HG02885 (cell line): ENCODE measurements at regions not wholly inside any gene's neighbourhood (a gene's known extent, or its start where the extent isn't known, plus 50 kb on each side); places are given as distances from the start of the nearest gene placed in this dataset.

Experiments
- ATAC-seq: cut with Tn5 transposase; IDR thresholded peaks from one replicate; pipeline ENCODE4 v1.9.1; 2021; ENCODE audit warnings: mild to moderate bottlenecking; ENCODE audit not compliant: unreplicated experiment, poor library complexity

DNA sequence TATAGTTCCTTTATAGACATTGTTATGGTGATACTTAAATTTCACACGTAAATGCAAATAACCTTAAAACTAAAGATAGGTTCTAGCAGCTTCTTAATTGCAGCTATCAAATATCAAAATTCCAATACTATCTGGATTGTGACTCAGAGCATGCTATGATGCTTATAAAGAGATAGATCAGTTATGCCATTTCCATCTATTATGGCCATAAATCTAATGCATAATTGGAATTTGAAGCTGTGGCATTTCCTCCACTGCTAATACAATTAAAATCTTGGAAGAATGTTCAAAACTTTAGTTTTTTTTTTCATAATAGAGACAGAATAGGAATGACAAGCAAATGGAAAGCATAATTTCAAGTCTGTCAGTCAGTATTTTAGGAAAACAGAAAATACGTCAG, 220.8 kb upstream of the GALNT5 start:
- no peak for ATAC-seq

DNA sequence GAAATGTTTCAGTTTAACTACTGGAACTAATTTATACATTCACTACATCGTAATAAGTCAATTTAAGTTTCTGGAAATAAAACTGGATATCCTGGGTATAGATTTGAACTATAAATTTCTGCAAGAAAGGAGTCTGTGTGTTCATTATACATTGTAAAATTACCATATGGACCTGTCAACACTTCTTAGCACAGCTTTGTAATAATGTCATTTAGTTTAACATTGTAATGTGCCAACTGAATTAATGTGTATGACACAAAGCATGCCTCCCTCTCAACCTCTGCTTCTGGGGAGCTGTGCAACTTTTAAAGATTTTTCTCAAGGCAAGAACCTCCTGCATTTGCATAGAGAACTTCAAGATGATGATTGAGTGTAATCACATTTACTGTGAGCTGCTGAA, 213.7 kb upstream of the GALNT5 start:
- no peak for ATAC-seq

DNA sequence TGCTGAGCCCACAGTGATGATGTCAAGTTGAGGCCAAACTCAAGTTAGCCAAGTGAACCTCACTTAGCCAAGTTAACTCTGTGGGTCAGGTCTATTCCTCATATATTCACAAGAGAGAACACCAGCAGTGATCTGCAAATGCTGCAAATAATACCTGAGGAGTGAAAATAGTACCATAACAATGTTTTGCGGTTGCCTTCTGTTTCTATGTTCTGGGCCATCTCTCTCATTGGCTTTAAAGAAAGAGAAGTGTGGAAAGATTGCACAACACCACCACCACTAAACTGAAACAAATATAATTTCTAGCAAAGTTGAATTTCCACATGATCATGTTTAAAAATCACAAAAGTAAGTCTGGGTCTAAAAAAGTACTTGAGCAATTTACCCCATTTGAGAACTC, 211.1 kb upstream of the GALNT5 start:
- no peak for ATAC-seq

DNA sequence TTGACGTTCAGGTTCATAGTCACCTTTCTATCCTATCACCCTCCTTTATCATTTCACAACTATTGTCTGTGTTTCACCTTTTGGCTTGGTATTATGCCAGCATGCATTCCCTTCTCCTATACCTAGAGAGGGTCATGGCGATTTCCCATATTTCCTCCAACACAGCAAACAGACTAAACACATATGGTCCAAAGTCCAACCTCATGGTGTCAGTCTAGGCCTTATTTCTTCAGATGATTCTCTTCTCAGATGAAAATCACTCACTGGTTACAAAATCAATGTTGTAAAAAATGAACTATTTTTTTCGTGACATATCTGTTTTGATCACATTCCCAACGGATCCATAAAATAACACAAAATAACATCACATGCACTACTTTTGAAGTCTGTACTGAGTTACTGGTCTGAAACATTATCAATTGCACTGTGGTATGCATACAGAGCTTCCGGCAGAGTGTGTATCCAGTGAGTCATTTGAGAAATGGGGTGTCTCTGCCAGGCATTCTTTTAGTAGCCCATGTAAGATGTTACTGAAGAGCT, 204.8 kb upstream of the GALNT5 start:
- ATAC-seq, result no peak

DNA sequence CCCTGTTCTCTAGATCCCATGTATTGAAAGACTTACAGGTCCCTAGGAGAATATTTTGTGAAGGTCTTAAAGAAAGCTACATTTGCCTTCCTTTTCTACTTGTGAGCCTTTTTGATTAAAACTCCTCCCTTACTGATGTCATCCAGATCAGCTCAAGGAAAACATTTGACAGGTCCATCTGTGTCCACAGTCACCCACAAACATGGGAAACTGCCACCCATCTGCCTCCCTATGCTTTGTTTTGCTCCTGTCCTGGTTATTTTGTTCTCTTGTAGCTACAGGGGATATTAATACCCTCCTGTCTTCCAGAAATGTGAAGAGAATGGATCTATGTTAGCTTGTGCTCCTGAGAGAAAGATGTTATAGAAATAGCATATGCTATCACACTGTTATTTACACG, 203.6 kb upstream of the GALNT5 start:
- no peak for ATAC-seq

DNA sequence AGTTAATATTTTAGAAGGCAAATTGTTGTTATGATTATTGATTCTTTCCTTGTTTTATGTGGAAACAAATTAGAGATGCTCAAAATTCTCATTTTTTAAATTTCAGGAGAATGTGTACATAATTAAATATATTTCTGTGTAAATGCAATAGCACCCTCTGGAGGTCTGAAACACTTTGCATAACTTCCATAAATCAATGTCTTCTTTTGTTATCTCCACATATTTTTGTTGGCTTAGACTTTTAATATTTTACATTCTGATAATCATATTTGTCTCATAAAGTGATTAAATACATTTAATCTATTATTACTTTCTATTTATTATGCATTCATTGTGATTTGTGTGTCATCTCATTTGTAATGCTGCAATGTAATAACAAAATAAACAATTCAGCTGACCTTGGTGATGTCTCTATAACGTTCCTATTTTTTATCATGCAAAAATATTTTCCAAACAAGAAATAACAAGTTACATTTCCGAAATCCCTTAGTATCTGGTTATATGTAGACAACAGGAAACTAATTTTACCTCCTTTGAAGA, 201.8 kb upstream of the GALNT5 start:
- ATAC-seq, result no peak

DNA sequence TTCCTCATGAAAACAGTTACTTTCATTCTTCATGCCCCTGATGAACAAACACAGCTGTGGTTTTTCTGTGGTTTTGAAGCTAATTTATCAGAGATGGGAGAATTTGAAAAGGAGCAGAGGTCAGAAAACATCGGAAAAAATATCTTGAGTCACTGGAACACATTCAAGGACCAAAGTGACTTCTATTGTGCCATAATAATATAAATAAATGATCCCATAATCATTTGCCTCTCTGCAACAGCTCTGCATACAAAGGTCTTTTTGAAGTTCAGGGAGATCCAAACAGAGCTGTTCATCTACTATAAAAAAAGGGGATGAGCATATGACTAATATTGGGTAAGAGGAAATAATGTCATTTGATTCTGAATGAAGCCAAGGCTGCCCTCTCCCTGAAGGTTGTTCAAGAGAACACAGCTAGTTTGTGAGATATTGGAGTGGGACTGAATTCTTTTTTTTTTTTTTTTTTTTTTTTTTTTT, 201.3 kb upstream of the GALNT5 start:
- ATAC-seq, result no peak

DNA sequence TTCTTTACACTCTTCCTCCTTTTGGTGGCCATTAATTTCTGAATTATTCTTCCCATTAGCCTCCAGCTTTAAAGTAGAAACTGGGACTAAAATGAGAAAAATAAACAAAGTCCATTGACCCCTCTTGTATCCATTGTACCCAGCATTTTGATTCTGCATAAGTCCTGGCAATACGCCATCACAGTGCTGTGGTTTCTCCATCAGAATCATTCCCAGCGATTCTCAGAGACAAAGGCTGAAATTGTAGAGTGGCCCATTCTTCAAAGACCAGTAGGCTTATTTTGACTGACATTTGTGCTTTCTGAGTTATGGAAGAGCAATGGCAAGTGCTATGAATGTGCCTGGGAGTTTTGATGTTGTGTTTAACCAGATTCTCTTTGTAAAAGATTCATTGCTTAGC, 199.3 kb upstream of the GALNT5 start:
- ATAC-seq, result no peak

DNA sequence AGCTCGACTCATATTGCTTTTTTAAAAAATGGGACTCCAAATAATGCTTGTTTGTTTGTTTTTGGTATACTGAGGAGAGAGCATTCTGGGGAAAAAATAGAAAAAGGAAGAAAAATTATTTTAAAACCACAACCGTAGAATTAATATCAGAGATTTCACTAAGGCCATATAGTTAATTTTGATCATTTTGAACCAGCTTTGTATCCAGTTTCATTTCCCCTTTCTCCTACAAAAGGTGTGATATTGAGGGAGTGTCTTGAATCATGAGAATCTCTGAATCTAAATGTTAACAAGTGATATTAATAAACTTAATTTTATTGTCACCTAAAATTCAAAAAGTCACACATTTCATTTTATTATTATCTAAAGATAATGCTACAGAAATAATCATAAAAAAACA, 198.5 kb upstream of the GALNT5 start:
- ATAC-seq, result no peak

DNA sequence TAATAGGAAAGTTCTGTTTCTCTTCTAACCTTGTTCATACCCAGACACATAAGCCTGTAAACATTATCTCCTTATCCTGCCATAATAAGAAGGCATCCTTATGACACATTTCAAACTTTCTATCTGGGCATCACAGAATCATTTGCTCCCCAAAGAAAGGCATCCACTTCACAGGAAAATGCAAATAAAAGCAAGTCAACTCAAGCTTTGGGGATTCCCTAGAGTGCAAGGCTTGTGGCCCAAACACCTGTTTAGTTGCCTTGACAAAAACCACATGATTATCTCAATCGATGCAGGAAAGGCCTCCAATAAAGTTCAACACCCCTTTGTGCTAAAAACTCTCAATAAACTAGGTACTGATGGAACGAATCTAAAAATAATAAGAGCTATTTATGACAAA, 195.7 kb upstream of the GALNT5 start:
- peak; percentile 91 for ATAC-seq

DNA sequence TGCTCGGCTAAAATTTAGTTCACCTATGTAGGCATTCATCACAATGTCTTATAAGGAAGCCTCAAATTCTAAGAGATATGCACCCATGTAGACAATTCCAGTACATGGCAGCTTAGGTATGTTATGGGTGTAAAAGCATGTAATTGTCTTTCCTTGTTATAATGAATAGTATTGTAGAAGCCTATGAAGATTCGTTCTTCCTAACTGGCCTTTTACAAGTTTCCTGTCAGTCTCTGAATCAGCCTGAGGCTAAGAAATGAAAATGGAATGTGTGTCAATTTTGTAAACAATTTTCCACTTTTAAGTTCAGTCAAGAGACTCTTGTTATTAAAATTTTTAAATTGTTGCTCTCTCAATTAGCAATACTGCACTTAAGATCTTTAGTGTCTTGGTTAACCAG, 189.9 kb upstream of the GALNT5 start:
- no peak for ATAC-seq

DNA sequence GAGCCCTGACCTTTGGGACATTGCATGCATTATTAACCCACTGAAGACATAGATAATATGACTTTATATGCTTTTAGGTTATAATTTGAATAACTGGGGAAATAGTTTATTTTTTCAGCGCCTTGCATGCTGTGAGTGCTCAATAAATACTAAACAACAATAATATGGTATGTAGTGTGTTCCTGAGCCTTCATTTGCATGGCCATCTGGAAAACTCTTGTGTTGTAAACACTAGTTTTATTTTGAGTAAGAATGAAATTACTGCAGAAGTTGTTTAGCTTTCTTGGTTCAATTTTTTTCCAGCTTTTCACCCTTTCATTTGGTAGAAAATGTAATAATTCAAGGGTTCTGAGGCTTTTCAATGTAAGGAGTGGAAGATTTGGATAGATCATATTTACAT, 189.3 kb upstream of the GALNT5 start:
- ATAC-seq, result no peak

DNA sequence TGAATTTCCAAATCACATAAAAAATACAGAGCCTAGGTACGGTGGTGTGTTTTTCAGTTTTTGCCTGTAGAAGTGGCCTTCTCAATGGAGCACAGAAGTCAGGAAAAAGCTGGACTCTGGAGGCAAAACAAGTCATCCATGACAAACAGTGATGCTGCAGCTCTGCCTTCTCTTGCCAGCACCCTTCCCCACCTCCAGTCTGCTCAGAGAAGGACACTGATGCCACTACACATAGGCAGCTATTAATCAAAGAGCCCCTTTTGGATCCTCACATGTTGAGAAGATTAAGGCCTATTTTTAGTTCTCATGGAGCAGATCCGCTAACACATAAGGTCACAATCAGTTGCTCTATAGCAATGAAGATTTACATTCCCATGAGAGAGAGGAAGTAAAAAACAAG, 181.6 kb upstream of the GALNT5 start:
- no peak for ATAC-seq

DNA sequence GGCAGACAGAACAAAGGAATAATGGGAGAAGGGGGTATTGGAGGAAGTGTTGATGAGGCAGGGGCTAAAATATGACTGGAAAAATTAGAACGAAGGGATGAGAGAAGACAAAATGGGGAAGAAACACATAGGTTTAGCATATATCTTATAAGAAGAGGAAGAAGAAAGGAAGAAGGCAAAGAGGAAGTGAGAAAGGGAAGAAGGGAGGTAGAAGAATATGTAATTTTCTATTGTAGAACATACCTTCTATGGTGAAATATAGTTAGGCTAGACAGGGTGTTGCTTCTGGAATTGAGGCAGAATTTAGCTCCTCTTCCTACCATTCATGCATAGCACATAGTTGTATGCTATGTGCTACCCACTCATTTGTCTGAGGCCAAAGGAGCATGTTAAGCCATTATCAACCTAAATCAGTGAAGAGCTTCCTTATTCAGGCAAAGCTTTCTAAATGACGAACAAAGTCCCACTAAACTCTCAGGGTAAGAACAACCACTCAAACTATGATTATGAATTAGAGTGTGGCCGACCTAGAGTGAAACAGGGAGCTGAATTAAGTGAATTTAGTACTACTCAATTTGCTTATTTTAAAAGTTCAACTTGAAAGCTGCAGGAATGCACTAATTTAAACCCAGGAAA, 180.9 kb upstream of the GALNT5 start:
- peak; percentile 58 for ATAC-seq

DNA sequence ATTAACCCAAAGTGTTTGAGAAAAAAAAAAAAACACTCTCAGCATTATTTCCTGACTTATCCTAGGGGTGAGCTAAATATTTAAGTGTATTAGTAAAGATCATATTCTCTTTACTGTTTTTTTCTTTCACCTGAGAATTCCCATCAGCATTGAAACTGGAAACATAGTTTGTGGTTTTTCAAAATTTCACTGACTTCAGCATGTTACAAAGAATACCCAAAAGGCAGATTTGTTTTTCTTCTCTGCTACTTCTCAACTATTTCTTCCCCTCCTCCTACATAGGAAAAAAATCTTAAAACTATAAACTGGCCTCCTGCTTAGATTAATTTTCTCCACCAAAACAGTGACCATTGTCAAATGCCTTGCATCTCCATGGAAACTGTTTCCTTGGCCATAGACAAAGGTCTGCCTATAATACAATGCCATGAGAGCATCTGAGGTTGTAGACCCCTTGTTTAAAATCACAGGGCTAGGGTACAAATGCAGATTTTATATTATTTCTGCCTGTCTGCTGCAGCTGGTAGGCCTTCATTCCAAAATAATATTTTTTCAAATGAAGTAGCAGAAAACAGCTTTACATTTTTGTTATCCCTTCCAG, 179.7 kb upstream of the GALNT5 start:
- ATAC-seq, result no peak

DNA sequence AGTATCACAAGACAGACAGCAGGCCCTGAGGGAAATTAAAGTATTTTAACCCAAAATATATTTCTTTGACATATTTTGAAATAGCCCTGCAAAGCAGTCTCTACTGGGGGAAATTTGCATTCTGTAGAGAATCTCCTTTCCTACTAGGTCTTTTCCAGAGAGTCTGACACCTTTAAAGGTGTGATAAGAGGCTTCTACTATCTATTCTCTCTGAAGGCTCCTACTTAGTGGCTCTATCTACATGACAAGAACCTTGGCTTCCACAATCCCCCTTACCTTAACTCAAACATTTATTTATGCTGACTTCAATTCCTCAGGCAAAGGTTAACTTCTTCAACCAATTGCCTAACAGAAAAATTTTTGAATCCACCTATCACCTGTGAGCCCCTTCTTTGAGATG, 174.6 kb upstream of the GALNT5 start:
- no peak for ATAC-seq

DNA sequence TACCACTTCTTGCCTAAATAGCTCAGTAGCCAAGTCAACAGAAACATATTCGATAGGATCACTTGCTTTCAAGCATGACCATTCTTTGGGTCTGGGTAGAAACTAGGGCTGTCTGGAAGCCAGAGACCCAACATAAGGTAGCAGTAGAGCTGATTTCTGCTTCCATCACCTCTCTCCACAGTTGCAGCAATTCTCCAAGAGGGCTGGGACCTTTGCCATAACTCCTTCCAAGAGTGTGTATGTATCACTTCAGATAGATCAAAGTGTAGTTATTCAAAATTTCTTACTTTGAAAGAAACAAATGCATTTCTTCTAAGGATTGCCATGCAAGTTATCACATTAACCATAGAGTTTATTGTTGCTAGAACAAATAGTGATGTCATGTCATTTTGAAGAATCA, 172.0 kb upstream of the GALNT5 start:
- ATAC-seq, result no peak

DNA sequence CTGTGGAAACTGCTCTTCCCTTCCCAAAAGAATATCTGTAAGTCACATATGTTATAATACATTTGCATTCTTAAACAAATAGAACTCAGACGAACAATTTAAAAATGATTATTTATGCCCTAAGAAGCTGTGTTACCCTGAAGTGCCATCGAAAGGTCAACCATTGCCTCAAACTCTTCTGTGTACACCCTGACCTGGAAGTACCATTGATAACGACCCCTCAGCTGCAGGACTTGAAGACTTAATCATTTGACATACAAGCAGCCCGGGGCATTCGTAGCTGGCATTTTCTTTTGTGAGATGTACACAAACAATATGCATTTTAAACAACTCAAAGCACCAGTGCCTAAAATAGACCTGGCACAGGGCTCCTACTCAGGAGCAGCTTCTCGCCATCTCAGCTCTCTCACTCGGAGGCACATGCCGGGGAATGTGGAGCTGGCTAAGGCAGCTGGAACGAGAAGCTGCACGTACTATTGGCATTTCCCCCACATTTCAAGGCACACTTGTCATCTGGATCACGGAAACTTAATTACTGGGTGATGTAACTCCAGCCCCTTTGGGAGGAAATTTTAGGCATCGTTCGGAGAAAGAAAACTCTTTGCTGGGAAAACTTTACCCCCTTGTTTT, 170.0 kb upstream of the GALNT5 start:
- ATAC-seq, result no peak

DNA sequence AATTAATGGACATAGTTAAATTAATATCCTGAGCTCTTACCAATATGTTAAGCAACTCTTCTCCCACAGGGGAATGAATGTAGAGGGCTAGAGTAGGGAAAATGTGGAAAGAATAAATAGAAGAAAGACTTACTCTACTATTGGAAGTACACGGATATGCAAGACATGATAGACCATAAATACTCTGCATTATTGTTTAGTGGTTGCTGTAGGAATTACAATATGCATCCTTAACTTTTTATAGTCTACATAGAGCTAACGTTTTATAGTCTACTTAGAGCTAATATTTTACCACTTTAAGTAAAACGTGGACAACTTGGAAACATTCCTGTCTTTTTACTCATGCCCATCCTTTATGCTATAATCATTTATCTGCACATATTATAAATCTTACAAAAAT, 163.8 kb upstream of the GALNT5 start:
- ATAC-seq, result no peak

DNA sequence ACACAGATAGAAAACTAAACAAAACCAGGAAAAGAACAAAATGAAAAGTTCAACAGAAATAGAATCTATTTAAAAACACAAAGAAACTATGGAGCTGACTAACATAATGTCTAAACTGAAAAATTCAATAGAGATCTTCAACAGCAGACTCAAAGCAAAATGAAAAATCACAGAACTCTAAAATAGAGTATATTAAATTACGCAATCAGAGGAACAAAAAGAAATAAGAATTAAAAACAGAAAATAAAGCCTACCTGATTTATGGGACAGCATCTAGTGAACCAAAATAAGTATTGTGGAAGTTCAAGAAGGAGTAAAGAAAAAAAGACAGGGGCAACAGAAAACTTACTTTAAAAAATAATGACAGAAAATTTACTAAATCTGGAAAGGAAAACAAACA, 152.1 kb upstream of the GALNT5 start:
- ATAC-seq, result no peak

DNA sequence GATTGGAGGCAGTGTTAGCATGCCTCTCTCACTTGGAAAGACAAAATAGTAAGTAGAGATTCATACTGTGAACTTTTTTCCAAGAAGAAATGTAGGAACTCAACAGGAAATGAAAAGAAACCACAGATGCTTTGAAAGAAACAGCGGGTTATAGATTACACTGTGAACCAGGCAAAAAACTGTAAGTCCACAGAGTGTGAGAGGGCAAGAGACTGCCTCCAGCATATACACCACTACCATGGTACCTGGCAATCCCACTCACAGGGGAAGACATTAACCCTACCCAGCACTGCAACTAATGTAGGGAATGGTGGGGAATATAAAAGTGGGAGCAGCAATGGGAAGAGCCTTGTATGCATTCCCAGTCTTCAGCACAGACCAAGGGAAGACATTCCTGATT, 150.6 kb upstream of the GALNT5 start:
- ATAC-seq, result no peak
